SK-N-SH (cell line): ENCODE measurements at regions not wholly inside any gene's neighbourhood (a gene's known extent, or its start where the extent isn't known, plus 50 kb on each side); places are given as distances from the start of the nearest gene placed in this dataset.

Experiments
- CTCF ChIA-PET: fragments of 300-600, 350-600 bp; formaldehyde crosslinking; extraction: SDS; loops from one replicate; lab custom pipeline; 2021; lab: Yijun Ruan, JAX
- POLR2A ChIA-PET: fragments of 350-600 bp; sonication (Branson Sonifier 250); formaldehyde crosslinking; extraction: SDS; loops from one replicate; lab custom pipeline; 2020; ENCODE audit warnings: antibody characterized with exemption, inconsistent platforms; lab: Yijun Ruan, JAX
- DNase-seq: peaks from one replicate; pipeline ENCODE4 v3.0.0; 2012
- H2AFZ ChIP-seq: fragments of 200-600 bp; sonication (generic); 2 replicates; pipeline ENCODE4 v1.8.1; 2016; ENCODE audit warnings: antibody characterized with exemption, mild to moderate bottlenecking, low read depth
- H3F3A ChIP-seq: fragments of 200-600 bp; sonication (generic); replicated peaks from 2 replicates; pipeline ENCODE3; 2016; ENCODE audit warnings: antibody characterized with exemption, mild to moderate bottlenecking; ENCODE audit not compliant: insufficient read depth
- H3K27ac ChIP-seq, 2 experiments: fragments of 200-500 bp in 1 of 2; fragments of 200-600 bp in 1 of 2; sonication (Bioruptor generic) in 1 of 2; sonication (generic), shearing (Covaris generic) in 1 of 2; 2 replicates each; pipeline versions ENCODE4 v1.5.1 to v1.6.1; 2014 to 2016; ENCODE audit warnings: low read depth in 2 of 2, inconsistent platforms in 1 of 2, low read length in 1 of 2, mild to moderate bottlenecking in 1 of 2, mixed read lengths in 1 of 2
- H3K27me3 ChIP-seq: fragments of 200-600 bp; sonication (generic), shearing (Covaris generic); 2 replicates; pipeline ENCODE4 v1.6.1; 2016; ENCODE audit warnings: mixed run types; ENCODE audit not compliant: insufficient read depth
- H3K36me3 ChIP-seq, 2 experiments: fragments of 200-500 bp in 1 of 2; fragments of 200-600 bp in 1 of 2; sonication (Bioruptor generic) in 1 of 2; sonication (generic) in 1 of 2; replicated peaks in 1 of 2; 2 replicates each; pipeline versions ENCODE3 to v1.5.1; 2014 to 2016; ENCODE audit warnings: low read length in 1 of 2, mild to moderate bottlenecking in 1 of 2; ENCODE audit not compliant: insufficient read depth in 2 of 2, control insufficient read depth in 1 of 2
- H3K4me1 ChIP-seq, 2 experiments: fragments of 200-500 bp in 1 of 2; fragments of 200-600 bp in 1 of 2; sonication (Bioruptor generic) in 1 of 2; sonication (generic), shearing (Covaris generic) in 1 of 2; 2 replicates each; pipeline versions ENCODE4 v1.5.1 to v1.6.1; 2014 to 2016; ENCODE audit warnings: low read depth in 1 of 2, low read length in 1 of 2, mixed run types in 1 of 2; ENCODE audit not compliant: insufficient read depth in 2 of 2, control insufficient read depth in 1 of 2
- H3K4me2 ChIP-seq: fragments of 200-600 bp; sonication (generic), shearing (Covaris generic); 2 replicates; pipeline ENCODE4 v1.6.1; 2017; ENCODE audit warnings: mixed run types
- H3K4me3 ChIP-seq, 2 experiments: fragments of 200-500 bp in 1 of 2; fragments of 200-600 bp in 1 of 2; sonication (Bioruptor generic) in 1 of 2; sonication (generic), shearing (Covaris generic) in 1 of 2; 2 replicates each; pipeline versions ENCODE4 v1.5.1 to v1.8.1; 2014 to 2016; ENCODE audit warnings: low read depth in 2 of 2, inconsistent platforms in 1 of 2, low read length in 1 of 2, mild to moderate bottlenecking in 1 of 2, mixed read lengths in 1 of 2, moderate library complexity in 1 of 2
- H3K79me2 ChIP-seq: fragments of 200-600 bp; sonication (generic); 2 replicates; pipeline ENCODE4 v1.8.1; 2017; ENCODE audit warnings: mild to moderate bottlenecking; ENCODE audit not compliant: insufficient read depth
- H3K9ac ChIP-seq: fragments of 200-600 bp; sonication (generic); 2 replicates; pipeline ENCODE4 v1.6.1; 2017; ENCODE audit warnings: mixed run types
- H3K9me2 ChIP-seq: fragments of 200-600 bp; sonication (generic); 2 replicates; pipeline ENCODE4 v1.6.1; 2017; ENCODE audit warnings: mixed run types
- H3K9me3 ChIP-seq: fragments of 200-600 bp; sonication (generic); 2 replicates; pipeline ENCODE4 v1.6.1; 2017; ENCODE audit warnings: mixed run types, mild to moderate bottlenecking, moderate library complexity
- H4K20me1 ChIP-seq: fragments of 200-600 bp; sonication (generic); 2 replicates; pipeline ENCODE4 v1.6.1; 2017; ENCODE audit warnings: mild to moderate bottlenecking, mixed run types; ENCODE audit not compliant: insufficient read depth
- CTCF ChIP-seq: fragments of 200-600 bp; sonication (generic); IDR thresholded peaks from 2 replicates; pipeline ENCODE4 v1.6.1; 2017; ENCODE audit warnings: antibody characterized with exemption, mild to moderate bottlenecking, moderate library complexity
- EZH2phosphoT487 ChIP-seq: fragments of 200-600 bp; sonication (generic); IDR thresholded peaks from 2 replicates; pipeline ENCODE4 v1.6.1; 2017; ENCODE audit warnings: low read depth, mixed run types, mild to moderate bottlenecking, antibody characterized with exemption, moderate library complexity, borderline replicate concordance
- FOSL2 ChIP-seq: IDR thresholded peaks from 2 replicates; pipeline ENCODE4 v1.4.0; 2012; ENCODE audit warnings: low read depth, mild to moderate bottlenecking, moderate library complexity, borderline replicate concordance
- FOXJ3 ChIP-seq: sonication (generic); formaldehyde crosslinking; IDR thresholded peaks from 2 replicates; pipeline ENCODE4 v1.5.1; 2020; ENCODE audit warnings: mild to moderate bottlenecking, missing genetic modification reagents
- MAX ChIP-seq: IDR thresholded peaks from 2 replicates; pipeline ENCODE4 v1.4.0; 2012; ENCODE audit warnings: low read depth
- MXI1 ChIP-seq: IDR thresholded peaks from 2 replicates; pipeline ENCODE4 v1.6.1; 2012; ENCODE audit warnings: mild to moderate bottlenecking, low read depth, low read length, improper control_type of control experiment
- NFIC ChIP-seq: IDR thresholded peaks from 2 replicates; pipeline ENCODE4 v1.4.0; 2012; ENCODE audit warnings: borderline replicate concordance
- RAD21 ChIP-seq: IDR thresholded peaks from 2 replicates; pipeline ENCODE4 v1.6.1; 2012; ENCODE audit warnings: mild to moderate bottlenecking, low read length
- REST ChIP-seq: IDR thresholded peaks from 2 replicates; pipeline ENCODE4 v1.6.1; 2012; ENCODE audit warnings: mild to moderate bottlenecking, low read depth, low read length, moderate library complexity
- TCF12 ChIP-seq: IDR thresholded peaks from 2 replicates; pipeline ENCODE4 v1.4.0; 2012
- USF1 ChIP-seq: IDR thresholded peaks from 2 replicates; pipeline ENCODE4 v1.4.0; 2012; ENCODE audit warnings: low read depth, borderline replicate concordance
- WGBS: methylation state at CpG from one replicate; pipeline ENCODE4 v1.1.6; 2017; ENCODE audit warnings: low lambda C conversion rate; 5-methylcytosine and 5-hydroxymethylcytosine counted together

- Histone ChIP-seq H3K27ac (no peak overlapping the region), H2AFZ (no peak overlapping the region), H4K20me1 (no peaks in the 10 kb centered on the region), H3F3A (no peaks in the 10 kb centered on the region), H3K9me3 (no peaks in the 10 kb centered on the region), H3K79me2 (no peaks in the 10 kb centered on the region), H3K36me3 (no peaks in the 10 kb centered on the region), H3K27me3 (no peaks in the 10 kb centered on the region), H3K4me2 (no peak overlapping the region), H3K9ac (no peak overlapping the region), H3K4me3 (peak overlapping the region in 1 of 2 experiments; percentile 30; a peak in 1 of 4 replicates), H3K9me2 (no peaks in the 10 kb centered on the region), H3K4me1 (no peaks in the 10 kb centered on the region)
- DNase-seq, result peak; percentile 29
- 7% methylated on average over 2 of the region's 2 CpGs for WGBS
- ChIA-PET CTCF (interaction anchor here (0.9 to 1.6 kb wide), 3 partner anchors 17 to 44 kb away, joined by 3 to 4 read pairs (median 4); no protein-coding TSS in a partner anchor), POLR2A (no interaction called here)
- TF ChIP-seq USF1 (no peak), MAX (no peak), NFIC (no peak), FOXJ3 (CRISPR knock-in tag) (no peak), MXI1 (no peak), CTCF (peak; percentile 68), TCF12 (no peak)
These were observed 194.9 kb upstream of the OR4E1 start for GRCh38 chr14:21868442-21869046.

GRCh38 chr14:21867541-21867940 lies 193.9 kb upstream of the OR4E1 start:
- TF ChIP-seq FOSL2 (no peak), TCF12 (no peak), RAD21 (no peak), CTCF (no peak), EZH2phosphoT487 (no peak), REST (no peak)
- Histone ChIP-seq H3K79me2 (no peaks in the 10 kb centered on the region), H3K4me3 (no peak overlapping the region), H3K36me3 (no peaks in the 10 kb centered on the region), H3F3A (no peaks in the 10 kb centered on the region), H3K4me1 (no peaks in the 10 kb centered on the region), H3K27me3 (no peaks in the 10 kb centered on the region), H3K4me2 (no peak overlapping the region), H3K9me3 (no peaks in the 10 kb centered on the region), H4K20me1 (no peaks in the 10 kb centered on the region), H2AFZ (no peak overlapping the region), H3K27ac (no peak overlapping the region), H3K9me2 (no peaks in the 10 kb centered on the region), H3K9ac (no peak overlapping the region)
- ChIA-PET CTCF (interaction anchor here (1.0 to 1.6 kb wide), 2 partner anchors 12 to 20 kb away, joined by 3 read pairs; no protein-coding TSS in a partner anchor), POLR2A (no interaction called here)
- no peak for DNase-seq
